Aorta (tissue), 5 donors: ENCODE measurements at regions not wholly inside any gene's neighbourhood (a gene's known extent, or its start where the extent isn't known, plus 50 kb on each side); places are given as distances from the start of the nearest gene placed in this dataset.

Experiments used
- ATAC-seq: fragments of 200-7000 bp; cut with Tn5 transposase; one replicate; pipeline ENCODE4 v1.9.1; 2022; ENCODE audit warnings: moderate library complexity; ENCODE audit not compliant: low FRiP score
- DNase-seq, 2 donors: peaks; one replicate each; pipeline ENCODE4 v3.0.0-alpha.2; 2020
- H3K27ac ChIP-seq, 2 donors: one replicate each; pipeline ENCODE4 v1.5.1; 2013; ENCODE audit warnings: low read length in 2 of 2, mild to moderate bottlenecking in 2 of 2, moderate library complexity in 2 of 2, control low read depth in 1 of 2, inconsistent platforms in 1 of 2, low read depth in 1 of 2
- H3K27me3 ChIP-seq, 2 donors: one replicate each; pipeline ENCODE4 v1.6.1; 2013; ENCODE audit warnings: control low read depth in 1 of 2, low read length in 1 of 2, mild to moderate bottlenecking in 1 of 2, moderate library complexity in 1 of 2; ENCODE audit not compliant: insufficient read depth in 2 of 2, control insufficient read depth in 1 of 2
- H3K36me3 ChIP-seq, 2 donors: one replicate each; pipeline ENCODE4 v1.6.1; 2013; ENCODE audit warnings: control low read depth in 1 of 2, low read length in 1 of 2, mild to moderate bottlenecking in 1 of 2; ENCODE audit not compliant: insufficient read depth in 2 of 2, control insufficient read depth in 1 of 2
- H3K4me1 ChIP-seq, 2 donors: one replicate each; pipeline ENCODE4 v1.6.1; 2013; ENCODE audit warnings: low read length in 2 of 2, control low read depth in 1 of 2, mild to moderate bottlenecking in 1 of 2, moderate library complexity in 1 of 2; ENCODE audit not compliant: insufficient read depth in 2 of 2, control insufficient read depth in 1 of 2
- H3K4me3 ChIP-seq, 2 donors: one replicate each; pipeline ENCODE4 v1.5.1; 2013; ENCODE audit warnings: low read length in 2 of 2, control low read depth in 1 of 2, mild to moderate bottlenecking in 1 of 2
- H3K9me3 ChIP-seq: one replicate; pipeline ENCODE4 v1.6.1; 2013; ENCODE audit warnings: mild to moderate bottlenecking, low read length; ENCODE audit not compliant: control insufficient read depth
- WGBS, 2 donors: extraction: QIAGEN DNeasy Blood & Tissue Kit; methylation state at CpG; one replicate each; pipeline ENCODE4 v1.1.7; 2013; 5-methylcytosine and 5-hydroxymethylcytosine counted together
- intact Hi-C, 2 donors: fragments of 100-400 bp; cut with DNase I; formaldehyde crosslinking; loops; one replicate each; pipeline versions ENCODE4 v1.14.2 to v1.15.0; 2022
- donor health status: healthy with polysubstance abuse.
- donor health status: Bipolar disorder and iron deficiency.
- donor health status: DM: no; HTN: no; CAD: no.
- donor health status: DM: no; HTN: no; CAD: no.
- donor health status: DM: yes; HTN: yes; CAD: no.

GRCh38 chr7:68914006-68914405 lies 684.3 kb upstream of the AUTS2 start:
- no peak for DNase-seq
- Histone ChIP-seq H3K4me3 (no peak overlapping the region), H3K9me3 (peaks cover 5% of the 10 kb centered on the region), H3K36me3 (no peaks in the 10 kb centered on the region), H3K4me1 (no peaks in the 10 kb centered on the region), H3K27me3 (no peaks in the 10 kb centered on the region), H3K27ac (no peak overlapping the region)
- ATAC-seq: no peak
- intact Hi-C loops: no loop called here
- 26 to 30% methylated on average over 3 of the region's 3 CpGs for WGBS, 2 donors

DNA sequence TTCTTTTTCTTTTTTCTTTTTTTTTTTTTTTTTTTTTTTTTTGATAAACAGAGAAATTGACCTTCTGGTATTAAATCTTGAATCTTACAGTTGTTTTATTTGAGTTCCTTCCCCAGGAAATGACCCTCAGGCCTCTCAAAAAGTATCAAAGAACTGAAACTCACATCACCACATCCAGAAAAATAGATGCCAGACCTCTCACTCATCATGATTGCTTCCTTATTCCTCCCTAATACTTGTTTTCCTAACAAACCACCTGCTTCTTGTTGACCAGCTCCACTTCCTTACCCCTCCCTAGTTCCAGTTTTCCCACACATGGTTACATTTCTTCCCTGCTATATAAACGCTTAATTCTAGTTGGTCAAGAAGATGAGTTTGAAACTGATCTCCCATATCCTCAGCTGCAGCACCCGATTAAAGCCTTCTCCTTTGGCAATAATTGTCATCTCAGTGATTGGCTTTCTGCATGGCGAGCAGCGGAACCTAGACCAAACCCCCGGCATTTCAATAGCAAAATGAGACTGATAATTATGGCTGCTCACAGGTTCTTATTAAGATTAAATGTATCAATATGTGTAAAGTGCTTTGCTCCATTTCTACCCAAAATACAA lies 681.1 kb upstream of the AUTS2 start:
- 93% methylated on average over 5 of the region's 5 CpGs for WGBS, 2 donors
- H3K4me1 ChIP-seq: no peaks in the 10 kb centered on the region
- H3K27me3 ChIP-seq: no peaks in the 10 kb centered on the region
- no peak for ATAC-seq
- no peak overlapping the region for H3K4me3 ChIP-seq
- intact Hi-C loops: no loop called here
- peaks cover 7% of the 10 kb centered on the region for H3K9me3 ChIP-seq
- no peak overlapping the region for H3K27ac ChIP-seq
- no peak for DNase-seq
- H3K36me3 ChIP-seq: no peaks in the 10 kb centered on the region

- no peaks in the 10 kb centered on the region for H3K27me3 ChIP-seq
Measured at GRCh38 chr7:68918621-68919020, 679.7 kb upstream of the AUTS2 start.

DNA sequence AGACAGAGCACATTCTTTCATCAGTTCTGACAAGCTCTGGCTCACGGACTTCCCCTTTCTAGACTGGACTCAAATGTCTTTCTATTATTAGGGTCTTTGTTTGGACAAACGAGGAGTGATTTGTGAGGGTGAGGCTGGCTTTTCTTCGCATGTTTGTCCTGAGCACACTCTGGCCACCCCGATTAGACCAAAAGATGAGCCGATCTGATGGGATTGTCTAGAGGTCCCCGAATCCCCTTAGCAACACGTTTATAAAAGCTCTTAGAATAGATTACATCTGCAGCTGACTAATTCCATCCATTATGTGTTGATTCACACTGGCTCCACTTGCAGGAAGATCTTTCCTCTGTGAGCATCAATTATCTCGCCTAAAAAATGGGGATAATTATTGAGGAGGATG lies 675.4 kb upstream of the AUTS2 start:
- H3K4me3 ChIP-seq: no peak overlapping the region
- H3K27me3 ChIP-seq: no peaks in the 10 kb centered on the region
- H3K36me3 ChIP-seq: no peaks in the 10 kb centered on the region
- ATAC-seq (no peak), DNase-seq (no peak)
- H3K4me1 ChIP-seq: no peaks in the 10 kb centered on the region
- intact Hi-C loops: no loop called here
- 41 to 44% methylated on average over 8 of the region's 8 CpGs for WGBS, 2 donors
- H3K9me3 ChIP-seq: peaks cover 8% of the 10 kb centered on the region
- no peak overlapping the region for H3K27ac ChIP-seq

More at GRCh38 chr7:68918621-68919020, 679.7 kb upstream of the AUTS2 start:
- 80 to 82% methylated on average over 2 of the region's 2 CpGs for WGBS, 2 donors
- ATAC-seq: no peak
- Histone ChIP-seq H3K4me3 (no peak overlapping the region), H3K27ac (no peak overlapping the region), H3K36me3 (no peaks in the 10 kb centered on the region), H3K4me1 (no peaks in the 10 kb centered on the region), H3K9me3 (peaks cover 7% of the 10 kb centered on the region)
- intact Hi-C loops: no loop called here
- DNase-seq: no peak

DNA sequence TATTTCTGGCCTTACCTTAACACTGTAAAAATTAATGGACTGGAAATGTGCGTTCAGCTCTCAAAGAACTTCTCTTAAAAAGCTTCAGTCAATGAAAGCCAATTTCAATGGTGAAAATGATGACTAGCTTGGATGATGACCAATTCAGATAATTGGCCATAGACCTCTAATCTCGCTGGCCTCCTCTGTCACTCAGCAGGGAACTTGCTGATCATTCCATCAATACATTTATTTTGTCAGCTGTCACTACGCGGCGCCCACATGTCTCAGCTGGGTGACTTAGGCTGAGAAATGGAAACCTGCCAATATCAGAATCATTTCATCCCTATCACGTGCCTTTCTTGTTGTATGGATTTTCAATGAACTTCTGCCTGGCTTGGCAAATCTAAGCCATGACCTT lies 673.0 kb upstream of the AUTS2 start:
- 75% methylated on average over 6 of the region's 6 CpGs for WGBS, 2 donors
- intact Hi-C loops: no loop called here
- ATAC-seq: no peak

GRCh38 chr7:68929781-68930261 lies 668.5 kb upstream of the AUTS2 start:
- 71% methylated on average over 6 of the region's 6 CpGs for WGBS, 2 donors
- H3K4me3 ChIP-seq: no peak overlapping the region
- no peak overlapping the region for H3K27ac ChIP-seq
- intact Hi-C loops: no loop called here
- no peaks in the 10 kb centered on the region for H3K27me3 ChIP-seq
- H3K4me1 ChIP-seq: no peaks in the 10 kb centered on the region
- no peaks in the 10 kb centered on the region for H3K36me3 ChIP-seq
- no peak for DNase-seq
- ATAC-seq: peak; percentile 54
- peaks cover 1% of the 10 kb centered on the region for H3K9me3 ChIP-seq

More for the DNA sequence above, 673.0 kb upstream of the AUTS2 start:
- Histone ChIP-seq H3K36me3 (no peaks in the 10 kb centered on the region), H3K27me3 (no peaks in the 10 kb centered on the region), H3K27ac (no peak overlapping the region), H3K4me3 (no peak overlapping the region), H3K4me1 (no peaks in the 10 kb centered on the region), H3K9me3 (peaks cover 8% of the 10 kb centered on the region)
- DNase-seq: no peak

- H3K4me3 ChIP-seq: no peak overlapping the region
- no peaks in the 10 kb centered on the region for H3K4me1 ChIP-seq
- DNase-seq: no peak
- no peak for ATAC-seq
- no peaks in the 10 kb centered on the region for H3K36me3 ChIP-seq
- intact Hi-C loops: no loop called here
- H3K27ac ChIP-seq: no peak overlapping the region
- H3K27me3 ChIP-seq: peaks cover 0 to 2% of the 10 kb centered on the region in 2 donors
- H3K9me3 ChIP-seq: peaks cover 11% of the 10 kb centered on the region
- 59 to 61% methylated on average over 10 of the region's 10 CpGs for WGBS, 2 donors
Measured at GRCh38 chr7:68936471-68937035, 661.7 kb upstream of the AUTS2 start.

DNA sequence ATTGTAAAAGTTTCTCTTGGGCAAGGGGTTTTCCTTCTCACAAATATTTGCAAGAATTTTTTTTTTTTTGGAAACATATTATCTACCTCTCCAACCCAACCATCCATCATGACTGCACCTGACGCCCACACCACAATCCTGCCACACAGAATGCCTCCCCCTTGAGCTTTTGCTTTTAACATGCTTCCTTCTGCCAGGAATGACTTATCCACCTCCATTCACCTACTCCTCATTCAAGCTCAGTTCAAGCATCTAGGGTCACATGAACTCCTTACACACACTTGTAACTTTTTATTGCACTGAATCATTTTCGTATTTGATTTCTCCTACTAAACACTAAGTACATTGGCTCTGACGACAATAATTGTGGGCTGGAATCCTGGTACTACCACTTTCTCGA lies 660.1 kb upstream of the AUTS2 start:
- 82 to 85% methylated on average over 4 of the region's 4 CpGs for WGBS, 2 donors
- Histone ChIP-seq H3K36me3 (no peaks in the 10 kb centered on the region), H3K27me3 (peaks cover 0 to 2% of the 10 kb centered on the region in 2 donors), H3K9me3 (peaks cover 11% of the 10 kb centered on the region), H3K4me1 (no peaks in the 10 kb centered on the region), H3K4me3 (no peak overlapping the region), H3K27ac (no peak overlapping the region)
- no peak for ATAC-seq
- intact Hi-C loops: no loop called here
- DNase-seq: no peak

DNA sequence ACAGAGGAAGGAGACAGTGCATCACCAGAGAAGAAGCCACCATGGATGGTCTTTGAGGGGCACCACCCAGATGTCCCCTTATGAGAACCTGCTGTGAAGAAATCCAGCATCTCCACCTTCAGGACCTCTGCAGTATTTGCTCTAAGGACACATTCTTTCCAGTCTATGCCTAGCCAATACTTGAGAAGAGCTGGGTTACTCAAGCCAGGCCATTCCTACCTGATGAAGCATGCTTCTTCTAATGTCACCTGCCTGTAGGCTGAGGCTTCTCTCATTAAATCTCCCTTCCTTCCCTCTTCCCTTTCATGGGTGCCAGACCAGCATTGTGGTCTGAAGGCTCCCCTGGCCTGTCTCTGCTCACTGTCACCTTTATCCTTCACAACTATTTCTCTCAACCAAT lies 654.5 kb upstream of the AUTS2 start:
- DNase-seq (no peak), ATAC-seq (no peak)
- no peak overlapping the region for H3K4me3 ChIP-seq
- no peaks in the 10 kb centered on the region for H3K4me1 ChIP-seq
- intact Hi-C loops: no loop called here
- H3K27me3 ChIP-seq: peaks cover 0 to 2% of the 10 kb centered on the region in 2 donors
- H3K9me3 ChIP-seq: peaks cover 18% of the 10 kb centered on the region
- no peak overlapping the region for H3K27ac ChIP-seq
- no peaks in the 10 kb centered on the region for H3K36me3 ChIP-seq
